GM12878 (cell line): ENCODE measurements at regions not wholly inside any gene's neighbourhood (a gene's known extent, or its start where the extent isn't known, plus 50 kb on each side); places are given as distances from the start of the nearest gene placed in this dataset.

Experiments used
- ATAC-seq: fragments of 200-7000 bp; cut with Tn5 transposase; 3 replicates; pipeline ENCODE4 v1.9.1; 2020; ENCODE audit warnings: mild to moderate bottlenecking, moderate library complexity
- BruUV-seq: library from RNA; stranded (reverse); fragments of 400-500 nt; replicated peaks from 2 replicates; lab custom pipeline; 2021; lab: Mats Ljungman, UMichigan
- CTCF ChIA-PET: fragments of 300-600 bp; sonication (Branson Sonifier 250); formaldehyde crosslinking; extraction: SDS; loops from one replicate; lab custom pipeline; 2021; ENCODE audit warnings: inconsistent platforms; lab: Yijun Ruan, JAX
- POLR2A ChIA-PET: fragments of 350-600 bp; formaldehyde crosslinking; extraction: SDS; loops from one replicate; lab custom pipeline; 2021; ENCODE audit warnings: inconsistent platforms; lab: Charles Lee
- RAD21 ChIA-PET: fragments of 300-600 bp; sonication (Branson Sonifier 250); formaldehyde crosslinking; loops from one replicate; lab custom pipeline; 2023; ENCODE audit warnings: antibody characterized with exemption; ENCODE audit not compliant: unreplicated experiment; lab: Charles Lee
- SMC1A ChIA-PET: fragments of 300-600 bp; sonication (Branson Sonifier 250); formaldehyde crosslinking; loops from one replicate; lab custom pipeline; 2023; ENCODE audit not compliant: unreplicated experiment, uncharacterized antibody; lab: Charles Lee
- DNase-seq: peaks from one replicate; pipeline ENCODE4 v3.0.0-alpha.2; 2011; ENCODE audit warnings: low read depth, low spot score
- FAIRE-seq: peaks from 3 replicates; lab custom pipeline; 2011; peaks lifted over from hg19 to GRCh38; lab: Jason Lieb, UNC
- H2AFZ ChIP-seq: 2 replicates; pipeline ENCODE4 v1.6.0; 2011; ENCODE audit warnings: low read depth, low read length, control low read depth; ENCODE audit not compliant: control insufficient read depth
- H3K27ac ChIP-seq: 2 replicates; pipeline ENCODE4 v1.5.1; 2011; ENCODE audit warnings: control low read depth; ENCODE audit not compliant: control insufficient read depth, insufficient read depth
- H3K27me3 ChIP-seq, 2 experiments: replicated peaks in 1 of 2; 2 replicates each; pipeline versions ENCODE4 v1.6.0 to v1.6.1; 2011; ENCODE audit warnings: low read length in 1 of 2; ENCODE audit not compliant: control insufficient read depth in 2 of 2, insufficient read depth in 2 of 2
- H3K36me3 ChIP-seq, 2 experiments: 2 replicates each; pipeline ENCODE4 v1.5.1; 2011; ENCODE audit warnings: low read length in 1 of 2; ENCODE audit not compliant: control insufficient read depth in 2 of 2, insufficient read depth in 2 of 2
- H3K4me1 ChIP-seq: 2 replicates; pipeline ENCODE4 v1.6.1; 2011; ENCODE audit warnings: mild to moderate bottlenecking, low read length, moderate library complexity, mixed read lengths; ENCODE audit not compliant: control insufficient read depth, insufficient read depth
- H3K4me2 ChIP-seq: 2 replicates; pipeline ENCODE4 v1.6.0; 2011; ENCODE audit warnings: control low read depth; ENCODE audit not compliant: control insufficient read depth, insufficient read depth
- H3K4me3 ChIP-seq: fragments of 200-600 bp; sonication (generic); 2 replicates; pipeline ENCODE4 v1.5.1; 2016
- H3K79me2 ChIP-seq: 2 replicates; pipeline ENCODE4 v1.6.0; 2011; ENCODE audit warnings: low read length; ENCODE audit not compliant: control insufficient read depth, insufficient read depth
- H3K9ac ChIP-seq: 2 replicates; pipeline ENCODE4 v1.8.0; 2011; ENCODE audit warnings: low read length, control low read depth, mixed read lengths; ENCODE audit not compliant: control insufficient read depth, insufficient read depth
- H3K9me3 ChIP-seq: replicated peaks from 3 replicates; pipeline ENCODE4 v1.5.1; 2011; ENCODE audit warnings: mild to moderate bottlenecking, low read length; ENCODE audit not compliant: control insufficient read depth, insufficient read depth
- H4K20me1 ChIP-seq: 2 replicates; pipeline ENCODE4 v1.6.0; 2011; ENCODE audit not compliant: control insufficient read depth, insufficient read depth
- ATF7 ChIP-seq: fragments of 450-650 bp; IDR thresholded peaks from 2 replicates; pipeline ENCODE4 v1.6.1; 2016; ENCODE audit warnings: low read depth, mild to moderate bottlenecking
- CBX3 ChIP-seq: fragments of 200-600 bp; sonication (generic); IDR thresholded peaks from 2 replicates; pipeline ENCODE4 v1.6.1; 2016; ENCODE audit warnings: low read depth, borderline replicate concordance
- CHD2 ChIP-seq: IDR thresholded peaks from 2 replicates; pipeline ENCODE4 v1.6.1; 2011; ENCODE audit warnings: low read depth, low read length, improper control_type of control experiment, borderline replicate concordance
- FOXM1 ChIP-seq: IDR thresholded peaks from 2 replicates; pipeline ENCODE4 v1.6.1; 2012; ENCODE audit warnings: low read depth, mild to moderate bottlenecking, inconsistent platforms, low read length, moderate library complexity
- HDAC2 ChIP-seq: fragments of 200-600 bp; sonication (generic); IDR thresholded peaks from 2 replicates; pipeline ENCODE4 v1.6.1; 2017
- IRF5 ChIP-seq: fragments of 450-650 bp; IDR thresholded peaks from 2 replicates; pipeline ENCODE4 v1.6.1; 2017; ENCODE audit warnings: borderline replicate concordance
- MTA2 ChIP-seq: fragments of 450-650 bp; IDR thresholded peaks from 2 replicates; pipeline ENCODE4 v1.6.1; 2016; ENCODE audit warnings: low read depth, mild to moderate bottlenecking, moderate library complexity
- NR2C1 ChIP-seq: fragments of 450-650 bp; IDR thresholded peaks from 2 replicates; pipeline ENCODE4 v1.6.1; 2017; ENCODE audit warnings: antibody characterized with exemption, mild to moderate bottlenecking, moderate library complexity
- PAX5 ChIP-seq: IDR thresholded peaks from 2 replicates; pipeline ENCODE4 v1.6.1; 2011; ENCODE audit warnings: low read depth, low read length, borderline replicate concordance
- RELA ChIP-seq: fragments of 450-650 bp; IDR thresholded peaks from 2 replicates; pipeline ENCODE4 v1.8.0; 2014; ENCODE audit warnings: borderline replicate concordance; ENCODE audit not compliant: partially characterized antibody
- RELB ChIP-seq: fragments of 450-650 bp; IDR thresholded peaks from 2 replicates; pipeline ENCODE4 v1.6.1; 2017; ENCODE audit warnings: low read depth, mild to moderate bottlenecking, moderate library complexity
- SPI1 ChIP-seq: IDR thresholded peaks from 2 replicates; pipeline ENCODE4 v1.6.1; 2011; ENCODE audit warnings: low read depth, mild to moderate bottlenecking, low read length, moderate library complexity, borderline replicate concordance; ENCODE audit not compliant: insufficient read depth
- WRNIP1 ChIP-seq: IDR thresholded peaks from 2 replicates; pipeline ENCODE4 v1.6.1; 2011; ENCODE audit warnings: low read depth, low read length, improper control_type of control experiment, borderline replicate concordance
- YBX1 ChIP-seq: fragments of 450-650 bp; IDR thresholded peaks from 2 replicates; pipeline ENCODE4 v1.6.1; 2016; ENCODE audit warnings: antibody characterized with exemption
- ZNF592 ChIP-seq: fragments of 450-650 bp; IDR thresholded peaks from 2 replicates; pipeline ENCODE4 v1.6.1; 2017; ENCODE audit warnings: mild to moderate bottlenecking, moderate library complexity
- WGBS: methylation state at CpG from one replicate; pipeline ENCODE4 v1.1.6; 2016; ENCODE audit warnings: low lambda C conversion rate; ENCODE audit not compliant: insufficient replicate concordance, insufficient coverage; ENCODE audit errors: missing lambda C conversion rate; 5-methylcytosine and 5-hydroxymethylcytosine counted together
- in situ Hi-C: fragments of 300-500 bp; cut with MboI; formaldehyde crosslinking; loops from 9 replicates; pipeline ENCODE4 v1.14.3; 2018; ENCODE audit warnings: mixed read lengths
- intact Hi-C: fragments of 100-400 bp; cut with micrococcal nuclease; formaldehyde crosslinking; loops from one replicate; pipeline ENCODE4 v1.14.2; 2022; ENCODE audit not compliant: unreplicated experiment

- Histone ChIP-seq H3K4me2 (no peak overlapping the region), H3K27ac (no peak overlapping the region), H3K9ac (no peak overlapping the region), H4K20me1 (no peaks in the 10 kb centered on the region), H3K4me3 (no peak overlapping the region), H3K79me2 (no peaks in the 10 kb centered on the region), H3K27me3 (no peaks in the 10 kb centered on the region), H2AFZ (no peak overlapping the region), H3K4me1 (no peaks in the 10 kb centered on the region), H3K9me3 (no peaks in the 10 kb centered on the region), H3K36me3 (no peaks in the 10 kb centered on the region)
- no peak for FAIRE-seq
- in situ Hi-C loops (no loop called here), intact Hi-C loops (no loop called here)
- ChIA-PET CTCF (interaction anchor here (1.5 kb wide), 1 partner anchor 29 kb away, joined by 3 read pairs; no protein-coding TSS in a partner anchor), SMC1A (interaction anchor here (0.8 to 1.6 kb wide), 2 partner anchors 14 to 16 kb away, joined by 3 to 6 read pairs; no protein-coding TSS in a partner anchor), RAD21 (interaction anchor here (1.3 kb wide), 1 partner anchor 280 kb away, joined by 3 read pairs; no protein-coding TSS in a partner anchor), POLR2A (no interaction called here)
- no peak for ATAC-seq
- WGBS: 14% methylated on average over 2 of the region's 2 CpGs
- no peak for DNase-seq
- BruUV-seq: no TSS peak
- TF ChIP-seq IRF5 (no peak), SPI1 (no peak), YBX1 (no peak), FOXM1 (no peak), HDAC2 (no peak), RELB (no peak), ATF7 (no peak), CBX3 (no peak), PAX5 (no peak), MTA2 (no peak), RELA (no peak), NR2C1 (no peak), WRNIP1 (no peak), ZNF592 (no peak), CHD2 (no peak)
Observed at GRCh38 chr14:39861696-39862095, 429.5 kb upstream of the FBXO33 start.
